Right ventricle myocardium superior (tissue), 1 donor: ENCODE measurements at regions not wholly inside any gene's neighbourhood (a gene's known extent, or its start where the extent isn't known, plus 50 kb on each side); places are given as distances from the start of the nearest gene placed in this dataset.
A peak's percentile ranks its signal among the peaks of the same experiment; 100 is the strongest.
"Not testable (repeated sequence)": the region's sequence is repeated elsewhere in the genome, so short reads cannot be mapped to it uniquely, and the experiment has no call there.

Experiments
- ATAC-seq: fragments of 200-7000 bp; cut with Tn5 transposase; one replicate; pipeline ENCODE4 v1.9.1; 2020; ENCODE audit warnings: mild to moderate bottlenecking; ENCODE audit not compliant: poor library complexity
- DNase-seq: peaks from one replicate; pipeline ENCODE4 v3.0.0-alpha.2; 2020
- intact Hi-C: fragments of 100-400 bp; cut with DNase I; formaldehyde crosslinking; loops from one replicate; pipeline ENCODE4 v1.11.2; 2022
- donor health status: DM: no; HTN: yes; CAD: no; lungs with severe emphysema.

GRCh38 chr2:16066261-16067036 lies 126.1 kb downstream of the MYCN start:
- intact Hi-C loops = no loop called here
- no peak for ATAC-seq

GRCh38 chr2:16065272-16066069 lies 125.1 kb downstream of the MYCN start:
- ATAC-seq, intact Hi-C loops, DNase-seq: not testable (repeated sequence)

More at GRCh38 chr2:16066261-16067036, 126.1 kb downstream of the MYCN start:
- no peak for DNase-seq

GRCh38 chr2:16064745-16065144 lies 124.4 kb downstream of the MYCN start:
- ATAC-seq = no peak
- intact Hi-C loops = no loop called here
- no peak for DNase-seq

GRCh38 chr2:16063955-16064633 lies 123.7 kb downstream of the MYCN start:
- DNase-seq = no peak
- no peak for ATAC-seq
- intact Hi-C loops = no loop called here

- intact Hi-C loops = no loop called here
Observed at GRCh38 chr2:16063251-16063850, 123.0 kb downstream of the MYCN start.

GRCh38 chr2:16062471-16063250 lies 122.3 kb downstream of the MYCN start:
- DNase-seq (no peak), ATAC-seq (no peak)
- intact Hi-C loops = no loop called here

More at GRCh38 chr2:16063251-16063850, 123.0 kb downstream of the MYCN start:
- DNase-seq (no peak), ATAC-seq (no peak)

GRCh38 chr2:16061441-16062217 lies 121.3 kb downstream of the MYCN start:
- DNase-seq = no peak
- no peak for ATAC-seq
- intact Hi-C loops = no loop called here

- no peak for DNase-seq
- no peak for ATAC-seq
- intact Hi-C loops = no loop called here
Observed at GRCh38 chr2:16060936-16061338, 120.6 kb downstream of the MYCN start.

GRCh38 chr2:16060125-16060935 lies 120.0 kb downstream of the MYCN start:
- DNase-seq = no peak
- intact Hi-C loops = no loop called here
- ATAC-seq = no peak

- no peak for DNase-seq
- intact Hi-C loops = no loop called here
- no peak for ATAC-seq
Observed at GRCh38 chr2:16059393-16060016, 119.2 kb downstream of the MYCN start.

- intact Hi-C loops = no loop called here
- no peak for DNase-seq
- ATAC-seq = no peak
Observed at GRCh38 chr2:16058747-16059358, 118.5 kb downstream of the MYCN start.

- DNase-seq (no peak), ATAC-seq (no peak)
- intact Hi-C loops = no loop called here
Observed at GRCh38 chr2:16058256-16058655, 117.9 kb downstream of the MYCN start.

- intact Hi-C loops = no loop called here
- DNase-seq (no peak), ATAC-seq (no peak)
Observed at GRCh38 chr2:16057661-16058060, 117.3 kb downstream of the MYCN start.

- DNase-seq (no peak), ATAC-seq (peak; percentile 62)
- intact Hi-C loops = no loop called here
Observed at GRCh38 chr2:16055848-16056580, 115.7 kb downstream of the MYCN start.
